Natural killer cell treated with Interleukin-12 subunit alpha and Interleukin-12 subunit beta and Interleukin-15 and Interleukin-18, amount 100 ng/mL, for 72 hours (primary cell): ENCODE measurements at regions not wholly inside any gene's neighbourhood (a gene's known extent, or its start where the extent isn't known, plus 50 kb on each side); places are given as distances from the start of the nearest gene placed in this dataset.
"Not testable (repeated sequence)": the region's sequence is repeated elsewhere in the genome, so short reads cannot be mapped to it uniquely, and the experiment has no call there.

Experiments
- ATAC-seq, 2 donors: fragments of 150-1000 bp; cut with Tn5 transposase in 1 of 2; sonication (Bioruptor Pico), chemical (Tn5 transposase) in 1 of 2; 2 replicates each; pipeline ENCODE4 v1.10.0; 2021
- DNase-seq: peaks from one replicate; pipeline ENCODE4 v3.0.0; 2022; ENCODE audit warnings: low spot score
- H3K27ac Mint-ChIP-seq, 2 donors: 1 replicate in 1 of 2; 2 replicates in 1 of 2; pipeline ENCODE4 v1.8.0; 2022; ENCODE audit warnings: mixed read lengths in 2 of 2, mild to moderate bottlenecking in 1 of 2, moderate library complexity in 1 of 2
- H3K27me3 Mint-ChIP-seq, 2 donors: 1 replicate in 1 of 2; 2 replicates in 1 of 2; pipeline ENCODE4 v1.8.0; 2022; ENCODE audit warnings: mixed read lengths in 2 of 2
- H3K36me3 Mint-ChIP-seq: one replicate; pipeline ENCODE4 v1.8.0; 2022; ENCODE audit warnings: mixed read lengths
- H3K4me1 Mint-ChIP-seq, 2 donors: 1 replicate in 1 of 2; 2 replicates in 1 of 2; pipeline ENCODE4 v1.8.0; 2022; ENCODE audit warnings: low read depth in 2 of 2, mixed read lengths in 2 of 2, mild to moderate bottlenecking in 1 of 2
- H3K4me3 Mint-ChIP-seq: one replicate; pipeline ENCODE4 v1.8.0; 2022; ENCODE audit warnings: mixed read lengths
- H3K9me3 Mint-ChIP-seq: 2 replicates; pipeline ENCODE4 v1.8.0; 2022; ENCODE audit warnings: mixed read lengths

DNA sequence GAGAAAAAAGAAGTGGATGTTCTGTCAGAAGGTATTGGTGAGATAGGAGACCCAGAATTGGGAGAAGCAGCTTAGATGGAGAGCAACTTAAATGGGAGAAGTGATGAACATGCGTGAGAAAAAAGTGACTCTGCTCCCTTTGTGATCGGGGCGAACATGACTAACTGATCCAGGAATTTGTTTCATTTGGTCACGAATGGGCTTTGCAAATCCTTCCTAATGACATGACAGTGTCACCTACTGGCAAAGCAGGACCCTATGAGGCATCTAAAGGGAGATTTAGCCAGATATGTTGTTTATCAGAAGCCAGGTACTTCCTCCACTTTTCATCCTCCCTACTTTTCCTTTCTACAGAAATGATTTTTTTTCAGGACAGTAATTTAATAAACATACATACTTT, 787.4 kb upstream of the RGMB start:
- H3K27ac Mint-ChIP-seq, result no peak overlapping the region
- DNase-seq (no peak), ATAC-seq (no peak)
- H3K27me3 Mint-ChIP-seq, result no peaks in the 10 kb centered on the region
- peaks cover 10% of the 10 kb centered on the region for H3K9me3 Mint-ChIP-seq
- H3K4me1 Mint-ChIP-seq, result no peaks in the 10 kb centered on the region
- H3K36me3 Mint-ChIP-seq, result peaks cover 6% of the 10 kb centered on the region
- no peak overlapping the region for H3K4me3 Mint-ChIP-seq

DNA sequence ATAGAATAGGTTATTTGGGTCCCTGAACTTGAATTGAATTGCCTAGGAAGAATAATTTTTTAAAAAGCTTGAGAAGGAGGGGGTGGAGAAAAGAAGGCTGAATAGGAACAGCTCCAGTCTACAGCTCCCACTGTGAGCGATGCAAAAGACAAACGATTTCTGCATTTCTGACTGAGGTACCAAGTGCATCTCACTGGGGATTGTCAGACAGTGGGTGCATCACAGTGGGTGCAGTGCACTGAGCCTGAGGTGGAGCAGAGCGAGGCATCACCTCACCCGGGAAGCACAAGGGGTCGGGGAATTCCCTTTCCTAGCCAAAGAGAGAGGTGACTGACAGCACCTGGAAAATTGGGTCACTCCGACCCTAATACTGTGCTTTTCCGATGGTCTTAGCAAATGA, 782.2 kb upstream of the RGMB start:
- no peaks in the 10 kb centered on the region for H3K27me3 Mint-ChIP-seq
- ATAC-seq, result no peak
- H3K36me3 Mint-ChIP-seq, result peaks cover 10% of the 10 kb centered on the region

DNA sequence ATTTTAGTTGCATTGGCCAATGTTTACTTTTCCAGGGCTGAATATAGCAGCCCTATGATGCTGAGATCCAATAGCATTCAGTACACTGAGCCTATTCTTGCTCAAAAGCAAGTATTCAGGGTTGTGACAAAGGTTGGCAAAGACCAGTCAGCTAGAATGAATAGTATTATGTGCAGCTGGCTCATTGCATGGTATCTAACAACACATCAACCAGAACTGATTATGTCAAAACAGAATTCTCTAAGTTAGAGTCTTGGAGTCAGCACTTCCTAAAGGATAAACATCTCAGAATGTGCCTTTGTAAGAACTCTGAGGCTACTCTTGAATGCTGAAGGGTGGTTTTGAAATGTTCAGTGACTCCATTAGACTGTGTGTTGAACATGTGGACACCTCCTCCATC, 774.5 kb upstream of the RGMB start:
- Mint-ChIP-seq H3K9me3 (peaks cover 11% of the 10 kb centered on the region), H3K27ac (no peak overlapping the region), H3K27me3 (no peaks in the 10 kb centered on the region), H3K4me3 (no peak overlapping the region), H3K36me3 (peaks cover 3% of the 10 kb centered on the region), H3K4me1 (no peaks in the 10 kb centered on the region)
- no peak for DNase-seq
- no peak for ATAC-seq

More for the DNA sequence above, 782.2 kb upstream of the RGMB start:
- Mint-ChIP-seq H3K4me1 (no peaks in the 10 kb centered on the region), H3K9me3 (peaks cover 15% of the 10 kb centered on the region), H3K27ac (no peak overlapping the region), H3K4me3 (no peak overlapping the region)
- DNase-seq, result no peak

DNA sequence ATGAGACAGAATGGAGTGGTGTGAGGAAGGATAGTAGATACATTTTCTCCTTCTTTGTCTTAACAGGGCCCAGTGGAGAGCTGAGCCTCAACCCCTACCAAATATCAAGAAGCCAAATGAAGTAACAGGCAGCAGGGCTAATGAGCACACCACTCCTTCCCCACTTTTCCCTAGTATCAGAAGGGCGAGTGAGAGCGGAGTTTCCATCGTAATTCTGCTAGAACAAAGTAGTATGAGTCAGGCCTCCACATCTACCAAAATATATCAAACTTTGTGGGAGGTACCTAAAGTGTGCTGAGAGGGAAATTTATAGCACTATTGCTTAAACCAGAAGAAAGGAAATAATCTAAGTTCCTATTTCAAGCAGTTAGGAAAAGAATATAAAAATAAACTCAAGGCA, 769.0 kb upstream of the RGMB start:
- no peaks in the 10 kb centered on the region for H3K27me3 Mint-ChIP-seq
- no peak overlapping the region for H3K27ac Mint-ChIP-seq
- H3K4me3 Mint-ChIP-seq, result no peak overlapping the region
- no peaks in the 10 kb centered on the region for H3K36me3 Mint-ChIP-seq
- H3K4me1 Mint-ChIP-seq, result no peaks in the 10 kb centered on the region
- DNase-seq (no peak), ATAC-seq (no peak)
- H3K9me3 Mint-ChIP-seq, result peaks cover 16% of the 10 kb centered on the region

DNA sequence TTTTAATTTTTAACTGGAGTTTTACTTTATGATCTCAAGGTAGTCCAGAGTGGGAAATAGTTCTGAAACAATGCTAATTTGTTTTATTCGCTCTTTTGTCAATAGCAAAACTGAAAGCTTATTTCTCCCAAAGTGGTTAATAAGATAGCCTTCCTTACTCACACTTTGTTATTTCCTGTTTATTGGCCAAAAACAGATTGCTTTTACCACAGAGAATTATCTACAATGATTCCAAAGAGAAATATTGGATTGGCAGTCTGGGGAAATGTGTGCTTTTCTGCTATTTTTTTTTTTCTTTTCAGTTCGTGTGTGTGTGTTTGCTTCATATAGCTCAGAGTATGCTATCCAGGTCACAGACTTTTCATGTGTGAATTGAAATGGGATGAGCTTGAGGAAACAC, 756.7 kb upstream of the RGMB start:
- no peaks in the 10 kb centered on the region for H3K4me1 Mint-ChIP-seq
- no peaks in the 10 kb centered on the region for H3K27me3 Mint-ChIP-seq
- no peak overlapping the region for H3K27ac Mint-ChIP-seq
- peaks cover 15% of the 10 kb centered on the region for H3K9me3 Mint-ChIP-seq
- H3K4me3 Mint-ChIP-seq, result no peak overlapping the region
- ATAC-seq, result no peak
- DNase-seq, result no peak
- H3K36me3 Mint-ChIP-seq, result no peaks in the 10 kb centered on the region

DNA sequence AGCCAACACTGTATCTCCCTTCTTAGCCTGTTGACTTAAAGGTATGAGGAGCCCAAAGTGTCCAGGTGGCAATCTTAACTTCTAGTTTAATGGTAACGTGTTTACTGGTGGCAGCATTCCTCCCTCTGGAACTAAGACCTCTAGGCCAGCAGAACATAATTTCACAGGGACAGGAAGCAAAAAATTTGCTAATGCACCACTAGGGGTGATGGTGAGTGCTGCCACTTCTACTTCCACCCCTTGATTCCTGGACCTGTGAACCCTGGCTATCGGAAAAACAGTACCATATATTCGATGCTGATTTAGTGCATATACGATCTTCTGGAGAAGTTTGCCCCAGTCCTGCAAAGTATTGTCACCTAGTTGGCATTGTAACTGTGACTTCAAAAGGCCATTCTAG, 743.2 kb upstream of the RGMB start:
- H3K36me3 Mint-ChIP-seq, H3K27me3 Mint-ChIP-seq, H3K4me3 Mint-ChIP-seq, ATAC-seq, H3K4me1 Mint-ChIP-seq, H3K27ac Mint-ChIP-seq, DNase-seq: not testable (repeated sequence)
- H3K9me3 Mint-ChIP-seq, result peaks cover 13% of the 10 kb centered on the region

DNA sequence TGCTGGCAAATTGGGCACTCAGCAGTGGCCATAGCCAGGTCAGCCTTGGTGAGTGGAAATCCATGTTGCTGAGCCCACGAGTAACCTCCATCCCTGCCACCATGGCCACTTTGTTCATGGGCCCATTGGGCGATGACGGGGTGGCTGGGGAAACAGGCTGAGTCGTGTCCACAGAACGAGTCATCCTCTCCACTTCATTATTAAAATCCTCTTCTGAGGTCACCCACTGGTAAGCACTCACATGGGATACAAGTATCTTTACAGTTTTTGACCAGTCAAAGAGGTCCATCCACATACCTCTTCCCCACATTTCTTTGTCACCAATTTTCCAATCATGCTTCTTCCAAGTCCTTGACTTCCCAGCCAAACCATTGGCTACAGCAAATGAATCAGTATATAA, 742.4 kb upstream of the RGMB start:
- not testable (repeated sequence) for H3K9me3 Mint-ChIP-seq, H3K4me3 Mint-ChIP-seq, H3K36me3 Mint-ChIP-seq, H3K27me3 Mint-ChIP-seq, H3K4me1 Mint-ChIP-seq, H3K27ac Mint-ChIP-seq, ATAC-seq, DNase-seq

DNA sequence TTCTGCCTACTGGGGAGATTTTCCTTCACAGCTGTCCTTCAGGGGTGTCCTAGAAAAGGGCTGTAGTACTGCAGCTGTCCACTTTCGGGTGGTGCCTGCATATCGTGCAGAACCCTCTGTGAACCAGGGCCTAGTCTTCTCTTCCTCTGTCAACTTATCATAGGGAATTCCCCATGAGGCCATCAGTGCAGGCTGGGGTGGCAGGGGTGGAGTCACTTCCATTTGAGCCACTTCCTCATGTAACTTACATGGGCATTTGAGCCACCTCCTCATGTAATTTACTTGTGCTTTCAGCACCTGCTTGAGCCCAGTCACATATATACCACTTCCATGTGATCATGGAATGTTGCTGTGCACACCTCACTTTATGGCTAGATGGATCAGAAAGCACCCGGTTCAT, 742.0 kb upstream of the RGMB start:
- Mint-ChIP-seq H3K36me3 (no peaks in the 10 kb centered on the region), H3K4me3 (no peak overlapping the region), H3K4me1 (no peaks in the 10 kb centered on the region), H3K9me3 (peaks cover 9% of the 10 kb centered on the region), H3K27me3 (no peaks in the 10 kb centered on the region), H3K27ac (no peak overlapping the region)
- ATAC-seq (no peak), DNase-seq (no peak)

DNA sequence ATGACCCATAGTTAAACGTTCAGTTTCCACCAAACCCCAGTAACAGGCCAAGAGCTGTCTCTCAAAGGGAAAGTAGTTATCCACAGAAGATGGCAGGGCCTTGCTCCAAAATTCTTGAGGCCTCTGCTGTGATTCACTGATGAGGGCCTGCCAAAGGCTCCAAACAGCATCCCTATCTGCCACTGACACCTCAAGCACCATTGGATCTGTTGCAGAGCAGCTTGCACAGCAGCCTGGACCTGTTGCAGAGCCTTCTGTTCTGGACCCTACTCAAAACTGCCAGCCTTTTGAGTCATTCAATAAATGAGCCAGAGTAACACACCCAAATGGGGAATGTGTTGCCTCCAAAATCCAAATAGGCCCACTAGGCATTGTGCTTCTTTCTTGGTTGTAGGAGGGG, 741.5 kb upstream of the RGMB start:
- Mint-ChIP-seq H3K4me3 (no peak overlapping the region), H3K27me3 (no peaks in the 10 kb centered on the region), H3K27ac (no peak overlapping the region), H3K9me3 (peaks cover 9% of the 10 kb centered on the region), H3K36me3 (no peaks in the 10 kb centered on the region), H3K4me1 (no peaks in the 10 kb centered on the region)
- ATAC-seq (no peak), DNase-seq (no peak)

DNA sequence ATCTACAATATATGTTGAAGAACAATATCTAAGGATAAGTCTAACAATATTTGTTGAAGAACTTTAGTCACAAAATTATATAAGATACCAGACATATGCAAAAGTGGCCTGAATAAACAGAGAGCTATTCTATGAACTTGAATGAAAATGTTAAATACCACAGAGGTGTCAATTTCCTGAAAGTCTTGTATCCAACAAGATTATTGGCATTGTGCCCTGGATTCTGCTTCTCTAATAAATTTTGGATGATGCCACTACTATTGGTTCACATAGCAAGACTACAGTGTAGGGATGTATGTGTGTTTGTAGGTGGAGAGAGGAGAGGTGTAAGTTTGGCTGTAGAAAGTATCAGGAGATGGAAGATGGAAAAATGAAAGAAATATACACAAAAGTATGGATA, 731.8 kb upstream of the RGMB start:
- Mint-ChIP-seq H3K4me1 (no peaks in the 10 kb centered on the region), H3K27me3 (no peaks in the 10 kb centered on the region), H3K36me3 (no peaks in the 10 kb centered on the region), H3K4me3 (no peak overlapping the region), H3K9me3 (peaks cover 11% of the 10 kb centered on the region), H3K27ac (no peak overlapping the region)
- ATAC-seq, result no peak
- DNase-seq, result no peak

DNA sequence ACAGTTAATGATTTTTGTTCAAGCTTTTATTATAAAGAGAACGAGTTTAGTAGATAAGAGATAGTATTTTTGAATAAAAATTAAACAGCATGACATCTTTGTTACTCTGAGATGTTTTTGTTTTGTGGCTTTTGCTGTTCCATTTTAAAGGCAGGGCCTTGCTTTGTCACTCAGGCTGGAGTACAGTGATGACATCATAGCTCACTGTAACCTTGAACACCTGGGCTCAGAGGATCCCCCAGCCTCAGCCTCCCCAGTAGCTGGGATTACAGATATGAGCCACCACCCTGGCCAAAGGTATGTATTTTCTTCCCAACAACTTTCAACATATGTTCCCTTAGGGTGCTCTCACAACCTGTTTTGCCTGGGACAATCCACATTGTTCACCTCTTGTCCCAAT, 730.9 kb upstream of the RGMB start:
- H3K27ac Mint-ChIP-seq, result no peak overlapping the region
- DNase-seq, result no peak
- no peaks in the 10 kb centered on the region for H3K36me3 Mint-ChIP-seq
- ATAC-seq, result no peak
- H3K4me3 Mint-ChIP-seq, result no peak overlapping the region
- no peaks in the 10 kb centered on the region for H3K27me3 Mint-ChIP-seq
- H3K4me1 Mint-ChIP-seq, result no peaks in the 10 kb centered on the region
- peaks cover 11% of the 10 kb centered on the region for H3K9me3 Mint-ChIP-seq

DNA sequence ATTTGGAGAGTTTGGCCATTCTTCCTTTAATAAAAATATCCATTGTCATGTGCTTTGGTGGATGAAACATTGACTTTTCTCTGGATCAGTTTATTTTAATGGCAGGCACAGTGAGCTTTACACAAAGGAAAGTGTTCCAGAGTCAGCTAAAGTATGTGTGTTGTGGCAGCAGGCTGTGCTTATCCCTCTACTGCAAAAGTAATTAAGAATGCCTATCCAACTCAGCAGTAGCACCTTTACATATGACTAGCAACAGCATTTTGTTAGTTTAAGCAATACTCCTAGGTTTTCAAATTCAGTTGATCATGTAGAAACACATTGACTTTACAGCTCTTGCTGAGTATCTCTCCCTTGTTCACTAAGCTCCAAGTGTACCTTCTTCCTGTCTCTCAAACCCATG, 730.5 kb upstream of the RGMB start:
- Mint-ChIP-seq H3K36me3 (no peaks in the 10 kb centered on the region), H3K9me3 (peaks cover 11% of the 10 kb centered on the region), H3K4me3 (no peak overlapping the region), H3K27ac (no peak overlapping the region), H3K27me3 (no peaks in the 10 kb centered on the region), H3K4me1 (no peaks in the 10 kb centered on the region)
- ATAC-seq (no peak), DNase-seq (no peak)

DNA sequence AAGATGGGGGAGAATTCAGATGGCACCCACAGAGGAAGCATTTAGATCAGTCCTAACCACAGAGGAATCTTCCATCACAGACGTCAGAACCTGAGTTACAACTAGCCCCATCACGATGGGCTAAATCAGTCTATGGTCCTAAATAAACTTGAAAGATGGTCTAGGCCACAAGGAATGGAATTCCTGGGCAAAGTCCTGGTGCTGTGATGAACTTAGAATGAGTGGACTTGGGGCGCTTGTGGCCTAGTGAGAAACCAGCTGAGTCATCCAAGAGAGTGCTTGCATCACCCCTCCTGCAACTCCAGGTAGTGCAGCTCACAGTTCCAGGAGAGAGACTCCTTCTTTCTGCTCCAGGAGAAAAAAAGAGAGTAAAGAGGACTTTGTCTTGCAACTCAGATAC, 722.9 kb upstream of the RGMB start:
- Mint-ChIP-seq H3K4me3 (no peak overlapping the region), H3K4me1 (no peaks in the 10 kb centered on the region), H3K9me3 (peaks cover 5% of the 10 kb centered on the region), H3K27me3 (no peaks in the 10 kb centered on the region), H3K27ac (no peak overlapping the region), H3K36me3 (no peaks in the 10 kb centered on the region)
- DNase-seq (no peak), ATAC-seq (no peak)

DNA sequence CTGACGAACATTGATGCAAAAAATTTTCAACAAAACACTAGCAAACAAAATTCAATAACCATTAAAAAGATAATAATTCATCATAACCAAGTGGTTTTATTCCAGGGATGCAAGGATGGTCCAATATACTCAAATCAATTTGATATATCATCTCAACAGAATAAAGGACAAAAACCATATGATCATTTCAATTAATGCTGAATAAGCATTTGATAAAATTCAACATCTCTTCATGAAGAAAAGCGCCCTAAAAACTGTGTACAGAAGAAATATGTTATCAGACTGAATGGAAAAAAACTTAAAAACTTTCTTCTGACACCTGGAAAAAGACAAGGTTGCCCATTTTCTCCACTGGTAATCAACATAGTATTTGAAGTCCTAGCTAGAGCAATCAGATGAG, 720.3 kb upstream of the RGMB start:
- Mint-ChIP-seq H3K4me3 (no peak overlapping the region), H3K27ac (no peak overlapping the region), H3K4me1 (no peaks in the 10 kb centered on the region), H3K27me3 (no peaks in the 10 kb centered on the region), H3K36me3 (no peaks in the 10 kb centered on the region), H3K9me3 (peaks cover 5% of the 10 kb centered on the region)
- no peak for ATAC-seq
- DNase-seq, result no peak

DNA sequence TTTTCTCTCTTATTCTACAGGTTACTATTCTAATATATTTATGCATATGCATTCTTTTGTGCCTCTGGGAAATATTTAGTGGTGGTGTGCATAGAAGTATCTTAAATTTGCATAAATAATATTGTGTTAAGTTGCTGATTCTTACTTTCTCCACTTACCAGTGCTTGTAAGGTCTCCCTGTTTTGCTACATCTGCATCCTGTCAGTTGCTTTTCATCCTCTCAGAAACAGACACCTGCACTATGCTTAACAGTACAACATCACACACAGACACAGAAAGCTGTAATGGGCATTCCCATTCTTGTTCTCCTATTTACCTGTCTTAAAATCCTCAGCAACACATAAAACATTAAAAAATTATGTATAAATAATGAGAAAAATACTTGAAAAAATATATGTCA, 713.3 kb upstream of the RGMB start:
- H3K27me3 Mint-ChIP-seq, result no peaks in the 10 kb centered on the region
- H3K4me1 Mint-ChIP-seq, result no peaks in the 10 kb centered on the region
- ATAC-seq, result no peak

More for the DNA sequence above, 713.3 kb upstream of the RGMB start:
- Mint-ChIP-seq H3K27ac (no peak overlapping the region), H3K36me3 (no peaks in the 10 kb centered on the region), H3K4me3 (no peak overlapping the region), H3K9me3 (peaks cover 5% of the 10 kb centered on the region)
- no peak for DNase-seq
